SU-DHL-6 (cell line): ENCODE measurements at regions not wholly inside any gene's neighbourhood (a gene's known extent, or its start where the extent isn't known, plus 50 kb on each side); places are given as distances from the start of the nearest gene placed in this dataset.

Experiments
- CTCF ChIP-seq: fragments of 200-600 bp; sonication (generic); IDR thresholded peaks from one replicate; pipeline ENCODE4 v1.5.1; 2017; ENCODE audit warnings: antibody characterized with exemption, mild to moderate bottlenecking, low read length, moderate library complexity; ENCODE audit not compliant: insufficient read depth, poor library complexity, severe bottlenecking
- EZH2phosphoT487 ChIP-seq: fragments of 200-600 bp; sonication (generic), shearing (Covaris generic); conservative IDR thresholded peaks from 2 replicates; pipeline ENCODE4 v1.6.1; 2018; ENCODE audit warnings: mild to moderate bottlenecking, antibody characterized with exemption, low read length, moderate library complexity, mixed read lengths

GRCh38 chr5:136656811-136657210, 291.5 kb upstream of the TRPC7 start:
- TF ChIP-seq CTCF (no peak), EZH2phosphoT487 (no peak)
